GM23338 (cell line): ENCODE measurements at regions not wholly inside any gene's neighbourhood (a gene's known extent, or its start where the extent isn't known, plus 50 kb on each side); places are given as distances from the start of the nearest gene placed in this dataset.

Experiments
- ATAC-seq: fragments of 200-7000 bp; cut with Tn5 transposase; 3 replicates; pipeline ENCODE4 v1.9.1; 2020
- DNase-seq: peaks from one replicate; pipeline ENCODE4 v3.0.0-alpha.2; 2015; ENCODE audit warnings: low spot score
- H2AFZ ChIP-seq: fragments of 200-600 bp; sonication (generic); 2 replicates; pipeline ENCODE4 v1.8.0; 2016; ENCODE audit warnings: antibody characterized with exemption, mild to moderate bottlenecking, moderate library complexity
- H3F3A ChIP-seq: fragments of 200-600 bp; sonication (generic); replicated peaks from 2 replicates; pipeline ENCODE4 v1.8.0; 2017; ENCODE audit warnings: antibody characterized with exemption, mixed run types, low read depth
- H3K27ac ChIP-seq: fragments of 200-600 bp; sonication (generic); 2 replicates; pipeline ENCODE4 v1.6.1; 2016; ENCODE audit warnings: low read depth
- H3K27me3 ChIP-seq: fragments of 200-600 bp; sonication (generic); 2 replicates; pipeline ENCODE4 v1.8.0; 2016; ENCODE audit warnings: mild to moderate bottlenecking, mixed run types, moderate library complexity; ENCODE audit not compliant: insufficient read depth
- H3K36me3 ChIP-seq: fragments of 200-600 bp; sonication (generic); 2 replicates; pipeline ENCODE4 v1.8.0; 2016; ENCODE audit warnings: mild to moderate bottlenecking; ENCODE audit not compliant: insufficient read depth
- H3K4me1 ChIP-seq: fragments of 200-600 bp; sonication (generic); 2 replicates; pipeline ENCODE4 v1.8.0; 2016; ENCODE audit warnings: mild to moderate bottlenecking, moderate library complexity; ENCODE audit not compliant: insufficient read depth
- H3K4me2 ChIP-seq: fragments of 200-600 bp; sonication (generic); 2 replicates; pipeline ENCODE4 v1.7.1; 2017; ENCODE audit warnings: mixed run types
- H3K4me3 ChIP-seq: fragments of 200-600 bp; sonication (generic); 2 replicates; pipeline ENCODE4 v1.6.1; 2016; ENCODE audit warnings: mixed run types
- H3K79me2 ChIP-seq: fragments of 200-600 bp; sonication (generic); replicated peaks from 2 replicates; pipeline ENCODE4 v1.8.0; 2017; ENCODE audit warnings: mild to moderate bottlenecking; ENCODE audit not compliant: insufficient read depth
- H3K9me2 ChIP-seq: fragments of 200-600 bp; sonication (generic); 2 replicates; pipeline ENCODE4 v1.8.0; 2017; ENCODE audit not compliant: insufficient read depth
- H4K20me1 ChIP-seq: fragments of 200-600 bp; sonication (generic); replicated peaks from 2 replicates; pipeline ENCODE4 v1.8.0; 2017; ENCODE audit warnings: mild to moderate bottlenecking; ENCODE audit not compliant: insufficient read depth
- H3K27ac Mint-ChIP-seq: 2 replicates; pipeline ENCODE4 v1.8.0; 2020; ENCODE audit warnings: inconsistent platforms, mild to moderate bottlenecking, moderate library complexity, mixed read lengths
- H3K27me3 Mint-ChIP-seq: 3 replicates; pipeline ENCODE4 v1.8.0; 2022; ENCODE audit warnings: low read depth, mild to moderate bottlenecking, moderate library complexity, mixed read lengths, inconsistent platforms; ENCODE audit not compliant: insufficient read depth, poor library complexity
- H3K36me3 Mint-ChIP-seq: 3 replicates; pipeline ENCODE4 v1.8.0; 2021; ENCODE audit warnings: low read depth, mild to moderate bottlenecking, inconsistent platforms, moderate library complexity, mixed read lengths
- H3K4me1 Mint-ChIP-seq: 3 replicates; pipeline ENCODE4 v1.8.0; 2020; ENCODE audit warnings: mild to moderate bottlenecking, inconsistent platforms, mixed read lengths
- H3K4me3 Mint-ChIP-seq: 3 replicates; pipeline ENCODE4 v1.8.0; 2021; ENCODE audit warnings: moderate library complexity, mild to moderate bottlenecking, inconsistent platforms, mixed read lengths
- H3K9me3 Mint-ChIP-seq: 3 replicates; pipeline ENCODE4 v1.8.0; 2020; ENCODE audit warnings: moderate library complexity, mild to moderate bottlenecking, inconsistent platforms, mixed read lengths
- CREB1 ChIP-seq: fragments of 250-450 bp; sonication (Bioruptor Pico); IDR thresholded peaks from 2 replicates; pipeline ENCODE4 v1.5.0; 2020; ENCODE audit warnings: low read depth, mild to moderate bottlenecking, moderate library complexity
- JUNB ChIP-seq: IDR thresholded peaks from one replicate; pipeline ENCODE4 v1.6.1; 2016; ENCODE audit warnings: antibody characterized with exemption; ENCODE audit not compliant: unreplicated experiment
- POLR2AphosphoS5 ChIP-seq: IDR thresholded peaks from 2 replicates; pipeline ENCODE4 v1.6.1; 2016; ENCODE audit warnings: antibody characterized with exemption, low read depth
- ZNF114 ChIP-seq: fragments of 250-450 bp; sonication (Bioruptor Pico); IDR thresholded peaks from 2 replicates; pipeline ENCODE4 v1.5.0; 2020; ENCODE audit warnings: mild to moderate bottlenecking, moderate library complexity
- TF ChIP-seq, protein P1 (sequence below): fragments of 250-450 bp; sonication (Bioruptor Pico); IDR thresholded peaks from 2 replicates; pipeline ENCODE4 v1.5.0; 2020; ENCODE audit warnings: mild to moderate bottlenecking, moderate library complexity
- TF ChIP-seq, protein P2 (sequence below): IDR thresholded peaks from one replicate; pipeline ENCODE4 v1.6.1; 2018; ENCODE audit warnings: antibody characterized with exemption; ENCODE audit not compliant: unreplicated experiment
- TF ChIP-seq, protein P3 (sequence below), 2 experiments: fragments of 200-600 bp in 1 of 2; sonication (generic) in 1 of 2; conservative IDR thresholded peaks; 2 replicates each; pipeline versions ENCODE4 v1.5.1 to v1.6.1; 2016 to 2017; ENCODE audit warnings: antibody characterized with exemption in 2 of 2, low read depth in 2 of 2, mild to moderate bottlenecking in 2 of 2, moderate library complexity in 1 of 2

DNA sequence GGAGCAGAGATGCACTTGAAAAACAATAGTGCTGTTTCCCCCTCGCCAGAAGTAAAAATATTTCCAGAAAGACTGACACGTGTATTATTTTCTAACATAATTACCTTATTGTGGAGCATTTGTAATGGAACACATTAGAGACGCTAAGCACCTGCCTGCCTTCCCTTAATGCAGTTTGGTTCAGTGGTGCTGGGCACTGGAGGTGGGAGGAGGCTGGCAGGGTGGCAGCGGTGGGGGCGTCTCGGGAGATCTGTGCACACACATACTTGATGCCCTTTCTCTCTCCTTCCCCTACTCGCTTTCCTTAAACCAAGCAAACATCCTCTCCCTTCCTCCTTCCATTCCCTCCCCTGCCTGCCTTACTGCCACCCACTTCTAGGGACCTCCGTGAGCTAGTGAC lies 156.6 kb upstream of the SDK2 start (continued):
- TF ChIP-seq, protein P1, sequence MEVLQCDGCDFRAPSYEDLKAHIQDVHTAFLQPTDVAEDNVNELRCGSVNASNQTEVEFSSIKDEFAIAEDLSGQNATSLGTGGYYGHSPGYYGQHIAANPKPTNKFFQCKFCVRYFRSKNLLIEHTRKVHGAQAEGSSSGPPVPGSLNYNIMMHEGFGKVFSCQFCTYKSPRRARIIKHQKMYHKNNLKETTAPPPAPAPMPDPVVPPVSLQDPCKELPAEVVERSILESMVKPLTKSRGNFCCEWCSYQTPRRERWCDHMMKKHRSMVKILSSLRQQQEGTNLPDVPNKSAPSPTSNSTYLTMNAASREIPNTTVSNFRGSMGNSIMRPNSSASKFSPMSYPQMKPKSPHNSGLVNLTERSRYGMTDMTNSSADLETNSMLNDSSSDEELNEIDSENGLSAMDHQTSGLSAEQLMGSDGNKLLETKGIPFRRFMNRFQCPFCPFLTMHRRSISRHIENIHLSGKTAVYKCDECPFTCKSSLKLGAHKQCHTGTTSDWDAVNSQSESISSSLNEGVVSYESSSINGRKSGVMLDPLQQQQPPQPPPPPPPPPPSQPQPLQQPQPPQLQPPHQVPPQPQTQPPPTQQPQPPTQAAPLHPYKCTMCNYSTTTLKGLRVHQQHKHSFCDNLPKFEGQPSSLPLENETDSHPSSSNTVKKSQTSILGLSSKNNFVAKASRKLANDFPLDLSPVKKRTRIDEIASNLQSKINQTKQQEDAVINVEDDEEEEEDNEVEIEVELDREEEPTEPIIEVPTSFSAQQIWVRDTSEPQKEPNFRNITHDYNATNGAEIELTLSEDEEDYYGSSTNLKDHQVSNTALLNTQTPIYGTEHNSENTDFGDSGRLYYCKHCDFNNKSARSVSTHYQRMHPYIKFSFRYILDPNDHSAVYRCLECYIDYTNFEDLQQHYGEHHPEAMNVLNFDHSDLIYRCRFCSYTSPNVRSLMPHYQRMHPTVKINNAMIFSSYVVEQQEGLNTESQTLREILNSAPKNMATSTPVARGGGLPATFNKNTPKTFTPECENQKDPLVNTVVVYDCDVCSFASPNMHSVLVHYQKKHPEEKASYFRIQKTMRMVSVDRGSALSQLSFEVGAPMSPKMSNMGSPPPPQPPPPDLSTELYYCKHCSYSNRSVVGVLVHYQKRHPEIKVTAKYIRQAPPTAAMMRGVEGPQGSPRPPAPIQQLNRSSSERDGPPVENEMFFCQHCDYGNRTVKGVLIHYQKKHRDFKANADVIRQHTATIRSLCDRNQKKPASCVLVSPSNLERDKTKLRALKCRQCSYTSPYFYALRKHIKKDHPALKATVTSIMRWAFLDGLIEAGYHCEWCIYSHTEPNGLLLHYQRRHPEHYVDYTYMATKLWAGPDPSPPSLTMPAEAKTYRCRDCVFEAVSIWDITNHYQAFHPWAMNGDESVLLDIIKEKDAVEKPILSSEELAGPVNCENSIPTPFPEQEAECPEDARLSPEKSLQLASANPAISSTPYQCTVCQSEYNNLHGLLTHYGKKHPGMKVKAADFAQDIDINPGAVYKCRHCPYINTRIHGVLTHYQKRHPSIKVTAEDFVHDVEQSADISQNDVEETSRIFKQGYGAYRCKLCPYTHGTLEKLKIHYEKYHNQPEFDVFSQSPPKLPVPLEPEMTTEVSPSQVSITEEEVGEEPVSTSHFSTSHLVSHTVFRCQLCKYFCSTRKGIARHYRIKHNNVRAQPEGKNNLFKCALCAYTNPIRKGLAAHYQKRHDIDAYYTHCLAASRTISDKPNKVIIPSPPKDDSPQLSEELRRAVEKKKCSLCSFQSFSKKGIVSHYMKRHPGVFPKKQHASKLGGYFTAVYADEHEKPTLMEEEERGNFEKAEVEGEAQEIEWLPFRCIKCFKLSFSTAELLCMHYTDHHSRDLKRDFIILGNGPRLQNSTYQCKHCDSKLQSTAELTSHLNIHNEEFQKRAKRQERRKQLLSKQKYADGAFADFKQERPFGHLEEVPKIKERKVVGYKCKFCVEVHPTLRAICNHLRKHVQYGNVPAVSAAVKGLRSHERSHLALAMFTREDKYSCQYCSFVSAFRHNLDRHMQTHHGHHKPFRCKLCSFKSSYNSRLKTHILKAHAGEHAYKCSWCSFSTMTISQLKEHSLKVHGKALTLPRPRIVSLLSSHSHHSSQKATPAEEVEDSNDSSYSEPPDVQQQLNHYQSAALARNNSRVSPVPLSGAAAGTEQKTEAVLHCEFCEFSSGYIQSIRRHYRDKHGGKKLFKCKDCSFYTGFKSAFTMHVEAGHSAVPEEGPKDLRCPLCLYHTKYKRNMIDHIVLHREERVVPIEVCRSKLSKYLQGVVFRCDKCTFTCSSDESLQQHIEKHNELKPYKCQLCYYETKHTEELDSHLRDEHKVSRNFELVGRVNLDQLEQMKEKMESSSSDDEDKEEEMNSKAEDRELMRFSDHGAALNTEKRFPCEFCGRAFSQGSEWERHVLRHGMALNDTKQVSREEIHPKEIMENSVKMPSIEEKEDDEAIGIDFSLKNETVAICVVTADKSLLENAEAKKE: no peak
- TF ChIP-seq POLR2AphosphoS5 (no peak), JUNB (no peak)
- TF ChIP-seq, protein P2, sequence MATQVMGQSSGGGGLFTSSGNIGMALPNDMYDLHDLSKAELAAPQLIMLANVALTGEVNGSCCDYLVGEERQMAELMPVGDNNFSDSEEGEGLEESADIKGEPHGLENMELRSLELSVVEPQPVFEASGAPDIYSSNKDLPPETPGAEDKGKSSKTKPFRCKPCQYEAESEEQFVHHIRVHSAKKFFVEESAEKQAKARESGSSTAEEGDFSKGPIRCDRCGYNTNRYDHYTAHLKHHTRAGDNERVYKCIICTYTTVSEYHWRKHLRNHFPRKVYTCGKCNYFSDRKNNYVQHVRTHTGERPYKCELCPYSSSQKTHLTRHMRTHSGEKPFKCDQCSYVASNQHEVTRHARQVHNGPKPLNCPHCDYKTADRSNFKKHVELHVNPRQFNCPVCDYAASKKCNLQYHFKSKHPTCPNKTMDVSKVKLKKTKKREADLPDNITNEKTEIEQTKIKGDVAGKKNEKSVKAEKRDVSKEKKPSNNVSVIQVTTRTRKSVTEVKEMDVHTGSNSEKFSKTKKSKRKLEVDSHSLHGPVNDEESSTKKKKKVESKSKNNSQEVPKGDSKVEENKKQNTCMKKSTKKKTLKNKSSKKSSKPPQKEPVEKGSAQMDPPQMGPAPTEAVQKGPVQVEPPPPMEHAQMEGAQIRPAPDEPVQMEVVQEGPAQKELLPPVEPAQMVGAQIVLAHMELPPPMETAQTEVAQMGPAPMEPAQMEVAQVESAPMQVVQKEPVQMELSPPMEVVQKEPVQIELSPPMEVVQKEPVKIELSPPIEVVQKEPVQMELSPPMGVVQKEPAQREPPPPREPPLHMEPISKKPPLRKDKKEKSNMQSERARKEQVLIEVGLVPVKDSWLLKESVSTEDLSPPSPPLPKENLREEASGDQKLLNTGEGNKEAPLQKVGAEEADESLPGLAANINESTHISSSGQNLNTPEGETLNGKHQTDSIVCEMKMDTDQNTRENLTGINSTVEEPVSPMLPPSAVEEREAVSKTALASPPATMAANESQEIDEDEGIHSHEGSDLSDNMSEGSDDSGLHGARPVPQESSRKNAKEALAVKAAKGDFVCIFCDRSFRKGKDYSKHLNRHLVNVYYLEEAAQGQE: no peak

DNA sequence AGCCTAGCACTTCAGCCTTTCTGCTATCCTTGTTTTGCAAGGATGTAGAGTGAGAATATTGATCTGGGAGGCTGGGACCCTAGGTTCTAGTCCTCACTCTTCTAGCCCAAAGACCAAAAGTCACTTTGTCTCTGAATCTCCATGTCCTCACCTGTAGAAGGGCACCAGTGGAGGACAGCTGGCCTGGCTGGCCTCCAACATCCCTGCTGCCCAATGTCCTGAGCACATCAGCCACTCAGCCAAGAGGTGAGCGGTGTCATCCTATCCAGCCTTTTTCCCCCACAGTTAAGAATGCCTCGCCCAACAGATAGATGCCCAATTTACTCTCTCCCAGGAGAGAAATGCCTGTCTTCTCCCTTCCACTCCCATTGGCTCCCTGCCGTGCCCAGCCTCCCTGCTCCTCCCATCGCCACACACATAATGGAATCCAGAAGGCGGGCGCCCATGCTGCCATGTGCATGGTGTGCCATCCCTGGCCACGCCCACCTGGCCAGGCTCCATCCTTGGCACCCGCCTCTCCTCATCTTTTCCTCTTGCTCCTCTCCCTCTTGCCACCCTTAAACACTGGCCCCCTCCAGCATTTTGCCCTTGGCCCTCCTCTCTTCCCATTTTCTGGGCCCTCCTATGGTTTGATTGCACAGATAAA lies 157.3 kb upstream of the SDK2 start:
- Mint-ChIP-seq H3K4me1 (peaks cover 18% of the 10 kb centered on the region), H3K27ac (no peak overlapping the region), H3K36me3 (no peaks in the 10 kb centered on the region; the same call in 2 of the 3 replicates), H3K4me3 (no peak overlapping the region), H3K27me3 (peaks cover 6% of the 10 kb centered on the region), H3K9me3 (peaks cover 9% of the 10 kb centered on the region; the same call in 2 of the 3 replicates)
- Histone ChIP-seq H3K27me3 (no peaks in the 10 kb centered on the region; the same call in 1 of the 2 replicates), H3F3A (no peaks in the 10 kb centered on the region), H2AFZ (no peak overlapping the region), H3K4me2 (no peak overlapping the region), H3K36me3 (no peaks in the 10 kb centered on the region), H3K9me2 (peaks cover 4% of the 10 kb centered on the region; the same call in 1 of the 2 replicates), H3K27ac (no peak overlapping the region), H3K4me1 (peaks cover 6% of the 10 kb centered on the region; the same call in 1 of the 2 replicates), H4K20me1 (no peaks in the 10 kb centered on the region), H3K79me2 (no peaks in the 10 kb centered on the region), H3K4me3 (no peak overlapping the region)
- DNase-seq: no peak
- TF ChIP-seq CREB1 (CRISPR knock-in tag) (no peak), ZNF114 (CRISPR knock-in tag) (no peak)
- TF ChIP-seq, protein P3, sequence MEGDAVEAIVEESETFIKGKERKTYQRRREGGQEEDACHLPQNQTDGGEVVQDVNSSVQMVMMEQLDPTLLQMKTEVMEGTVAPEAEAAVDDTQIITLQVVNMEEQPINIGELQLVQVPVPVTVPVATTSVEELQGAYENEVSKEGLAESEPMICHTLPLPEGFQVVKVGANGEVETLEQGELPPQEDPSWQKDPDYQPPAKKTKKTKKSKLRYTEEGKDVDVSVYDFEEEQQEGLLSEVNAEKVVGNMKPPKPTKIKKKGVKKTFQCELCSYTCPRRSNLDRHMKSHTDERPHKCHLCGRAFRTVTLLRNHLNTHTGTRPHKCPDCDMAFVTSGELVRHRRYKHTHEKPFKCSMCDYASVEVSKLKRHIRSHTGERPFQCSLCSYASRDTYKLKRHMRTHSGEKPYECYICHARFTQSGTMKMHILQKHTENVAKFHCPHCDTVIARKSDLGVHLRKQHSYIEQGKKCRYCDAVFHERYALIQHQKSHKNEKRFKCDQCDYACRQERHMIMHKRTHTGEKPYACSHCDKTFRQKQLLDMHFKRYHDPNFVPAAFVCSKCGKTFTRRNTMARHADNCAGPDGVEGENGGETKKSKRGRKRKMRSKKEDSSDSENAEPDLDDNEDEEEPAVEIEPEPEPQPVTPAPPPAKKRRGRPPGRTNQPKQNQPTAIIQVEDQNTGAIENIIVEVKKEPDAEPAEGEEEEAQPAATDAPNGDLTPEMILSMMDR (conservative IDR thresholded peaks at IDR 0.05; ENCODE audit: low read depth in 2 of 2): no peak
- TF ChIP-seq, protein P2: no peak
- ATAC-seq: no peak
